Left renal pelvis (tissue), 4 donors: ENCODE measurements at regions not wholly inside any gene's neighbourhood (a gene's known extent, or its start where the extent isn't known, plus 50 kb on each side); places are given as distances from the start of the nearest gene placed in this dataset.
"Not testable (repeated sequence)": the region's sequence is repeated elsewhere in the genome, so short reads cannot be mapped to it uniquely, and the experiment has no call there.

Experiments
- DNase-seq, 4 donors: peaks; one replicate each; pipeline ENCODE4 v3.0.0-alpha.2; 2013; ENCODE audit warnings: low read depth in 4 of 4, low spot score in 3 of 4

GRCh38 chr6:159418997-159419396 is 249.8 kb downstream of the FNDC1 start:
- no peak for DNase-seq

- no peak for DNase-seq
Observed at GRCh38 chr6:159416891-159417560, 247.8 kb downstream of the FNDC1 start.

- DNase-seq, result no peak
Observed at GRCh38 chr6:159415540-159415939, 246.3 kb downstream of the FNDC1 start.

DNA sequence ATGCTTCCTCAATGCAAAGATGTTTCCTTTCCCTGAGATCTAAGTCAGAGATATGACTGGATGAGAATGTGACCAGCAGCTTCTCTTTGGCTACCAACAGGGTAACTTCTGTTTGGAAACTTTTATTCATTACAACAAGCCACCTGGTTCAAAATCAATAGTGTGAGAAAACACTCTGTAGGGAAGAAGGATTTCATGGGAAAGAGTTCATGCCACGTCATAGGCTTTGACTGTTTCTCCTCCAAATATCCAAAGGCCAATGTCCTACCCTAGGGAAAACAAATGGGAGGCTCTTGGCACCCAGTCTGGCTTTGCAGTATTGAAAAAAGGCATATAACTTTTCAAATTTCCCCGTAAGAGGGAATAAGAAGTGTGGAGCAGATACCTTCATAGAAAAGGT is 245.5 kb downstream of the FNDC1 start:
- no peak for DNase-seq

GRCh38 chr6:159407211-159407780 is 238.1 kb downstream of the FNDC1 start:
- not testable (repeated sequence) for DNase-seq

DNA sequence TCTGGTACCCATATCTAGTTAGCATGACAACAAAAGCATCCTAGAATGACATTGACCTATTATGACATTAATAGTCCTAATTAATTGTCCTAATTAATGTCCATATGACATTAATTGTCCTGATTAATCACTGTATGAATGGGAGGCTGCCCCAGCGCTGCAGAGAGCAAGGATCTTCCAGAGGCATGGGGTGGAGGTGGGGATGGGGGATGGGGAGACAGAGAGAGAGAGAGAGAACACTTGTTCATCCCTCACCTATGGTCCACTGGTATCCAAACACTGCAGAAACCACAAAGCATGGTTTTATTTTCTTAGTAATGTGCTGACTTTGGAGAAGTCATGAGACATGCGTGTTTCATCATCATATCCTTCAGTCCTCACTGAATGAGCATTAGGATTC is 235.1 kb downstream of the FNDC1 start:
- no peak for DNase-seq

DNA sequence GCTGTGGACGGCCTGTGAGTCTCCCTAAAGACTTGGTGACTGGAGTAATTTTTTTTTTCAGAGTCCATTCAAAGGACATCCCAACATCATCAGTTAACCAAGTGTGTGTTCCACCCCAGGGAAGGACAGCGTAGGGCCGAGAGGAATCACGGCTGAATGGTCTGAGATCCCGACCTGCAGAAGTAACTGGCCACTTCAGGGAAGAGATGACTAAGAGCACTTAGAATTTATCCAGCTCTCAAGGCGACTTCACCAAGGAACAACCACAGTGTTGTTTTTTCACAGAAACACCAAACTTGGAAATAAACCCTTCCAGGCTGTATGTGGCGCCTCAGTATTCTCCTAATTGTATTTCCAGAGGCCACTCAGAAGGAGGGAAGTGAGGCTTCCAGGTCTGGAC is 231.6 kb downstream of the FNDC1 start:
- no peak for DNase-seq

DNA sequence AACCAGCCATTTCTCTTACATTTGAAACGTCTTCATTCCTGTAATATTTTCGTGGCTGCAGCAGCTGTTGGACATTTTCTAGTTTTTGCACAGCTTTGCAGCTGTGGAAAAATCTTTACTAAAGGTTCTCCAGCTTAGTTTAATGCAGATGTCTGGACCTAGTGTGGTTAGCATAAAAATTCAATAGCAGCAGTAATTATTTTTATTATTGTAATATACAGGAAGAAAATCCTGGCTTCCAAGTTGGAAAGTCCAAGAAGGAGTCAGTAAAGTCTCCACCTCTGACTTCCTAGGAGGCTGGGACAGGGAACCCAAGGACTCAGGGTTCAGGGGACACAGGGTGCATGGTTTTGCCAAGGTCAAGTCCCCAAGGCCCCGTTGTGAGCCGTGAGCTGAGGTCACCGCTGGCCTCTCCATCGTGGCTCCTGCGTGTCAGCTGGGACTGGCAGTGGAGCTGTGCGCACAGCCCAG is 230.6 kb downstream of the FNDC1 start:
- peak in 2 of 4 donors; percentile 12 to 18 for DNase-seq

GRCh38 chr6:159398633-159399032 is 229.4 kb downstream of the FNDC1 start:
- DNase-seq, result no peak

- DNase-seq, result no peak
Observed at GRCh38 chr6:159397753-159398152, 228.6 kb downstream of the FNDC1 start.

- DNase-seq, result no peak
Observed at GRCh38 chr6:159395609-159396008, 226.4 kb downstream of the FNDC1 start.

GRCh38 chr6:159392695-159393094 is 223.5 kb downstream of the FNDC1 start:
- not testable (repeated sequence) for DNase-seq

DNA sequence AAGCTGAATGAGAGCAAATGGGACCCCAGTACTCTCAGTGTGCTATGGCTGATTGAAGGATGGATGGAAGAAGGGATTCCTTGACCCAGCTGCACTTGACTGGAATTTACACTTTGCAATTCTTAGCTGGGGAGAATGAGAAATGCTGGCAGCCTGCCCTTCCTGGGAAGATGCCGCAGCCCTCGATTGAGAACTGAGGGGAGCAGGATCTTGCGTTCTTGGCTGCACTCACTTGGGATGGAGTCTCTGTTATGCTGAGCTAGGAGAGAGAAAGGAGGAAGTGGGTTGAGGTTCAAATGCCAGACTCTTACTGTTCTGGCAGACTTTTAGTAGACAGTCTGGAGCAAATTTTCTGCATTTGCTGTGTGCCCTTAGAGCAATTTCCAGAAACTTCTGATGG is 221.2 kb downstream of the FNDC1 start:
- DNase-seq, result no peak

DNA sequence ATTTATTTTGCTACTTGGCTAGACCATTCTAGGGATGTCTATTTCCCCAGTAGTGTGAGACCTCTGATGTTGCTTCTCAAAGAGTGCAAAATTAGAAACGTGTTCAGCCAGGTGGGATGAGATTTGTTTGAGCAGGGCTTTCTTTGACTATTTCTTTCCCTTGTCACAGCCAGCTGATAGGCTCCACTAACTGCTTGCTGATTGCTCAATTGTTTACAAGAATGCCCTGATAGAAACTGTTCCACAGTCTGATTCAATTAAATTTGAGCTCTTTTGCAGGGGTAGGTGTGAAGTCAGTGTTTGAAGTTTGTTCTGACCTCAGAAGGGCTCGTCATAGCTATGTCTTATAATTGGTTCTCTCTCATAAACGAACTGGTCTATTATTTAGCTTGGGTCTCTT is 220.5 kb downstream of the FNDC1 start:
- DNase-seq, result no peak

DNA sequence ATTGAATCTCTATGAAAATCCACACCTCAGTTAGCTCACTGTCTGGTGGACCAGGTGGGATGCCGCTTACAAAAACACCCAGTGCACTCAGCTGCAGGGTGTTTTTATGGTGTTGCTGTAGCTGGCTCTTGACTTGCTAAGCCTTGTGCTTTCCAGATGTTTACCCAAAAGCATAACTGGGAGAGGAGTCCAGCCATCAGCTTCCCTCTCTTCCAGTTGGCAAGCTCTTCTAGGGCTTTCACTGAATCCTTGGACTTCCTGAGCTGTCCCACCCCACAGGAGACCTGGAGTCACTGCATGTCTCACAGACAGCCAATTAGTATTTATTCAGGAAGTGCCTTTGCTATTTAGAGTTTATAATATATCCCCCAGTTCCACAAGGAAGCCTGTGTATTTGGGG is 210.9 kb downstream of the FNDC1 start:
- DNase-seq, result no peak

DNA sequence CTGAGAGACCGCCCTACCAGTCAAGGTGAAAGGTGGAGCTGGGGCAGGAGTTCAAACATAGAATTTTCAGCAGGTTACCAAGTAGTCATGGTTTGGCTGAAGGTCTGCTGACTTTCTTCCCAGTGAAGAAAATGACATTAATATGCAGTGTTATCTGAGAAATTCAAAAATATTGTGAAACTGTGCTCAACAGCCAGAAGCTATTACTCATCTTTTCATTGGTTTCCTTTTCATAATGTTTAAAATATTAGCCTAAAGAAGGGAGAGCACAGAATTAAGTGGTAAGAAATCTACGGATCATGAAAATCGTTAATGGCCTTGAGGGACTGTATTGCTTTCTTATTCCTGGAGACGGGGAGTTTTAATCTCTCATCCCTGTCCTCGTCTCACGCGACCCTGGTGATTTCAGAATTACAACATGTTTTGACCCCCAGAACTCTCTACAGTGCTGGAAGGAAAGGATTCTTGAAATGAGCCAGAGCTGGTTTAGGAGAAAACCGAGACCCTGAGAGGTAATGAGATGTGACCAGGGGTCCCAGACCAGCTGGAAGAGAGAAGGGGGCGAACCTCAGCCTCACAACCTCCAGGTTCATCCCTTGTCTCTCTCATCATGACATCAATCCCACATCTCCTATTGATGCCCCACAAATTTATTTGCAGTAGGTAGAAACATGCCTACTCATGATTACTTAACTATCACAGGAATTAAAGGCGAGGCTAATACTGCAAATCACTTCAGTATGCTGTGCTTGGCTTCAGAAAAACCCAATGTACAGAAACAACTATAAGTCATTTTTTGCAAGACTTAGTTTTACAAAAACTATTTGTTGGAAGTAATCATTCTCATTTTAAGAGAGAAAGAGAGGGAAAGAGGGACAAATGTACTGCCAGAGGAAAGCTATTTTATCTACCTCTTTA is 209.5 kb downstream of the FNDC1 start:
- DNase-seq, result no peak

GRCh38 chr6:159376516-159377158 is 207.4 kb downstream of the FNDC1 start:
- DNase-seq, result no peak

- DNase-seq, result no peak
Observed at GRCh38 chr6:159375014-159375413, 205.8 kb downstream of the FNDC1 start.

GRCh38 chr6:159373670-159374069 is 204.5 kb downstream of the FNDC1 start:
- no peak for DNase-seq

GRCh38 chr6:159372333-159372732 is 203.1 kb downstream of the FNDC1 start:
- DNase-seq, result no peak

- DNase-seq, result no peak
Observed at GRCh38 chr6:159360306-159360705, 191.1 kb downstream of the FNDC1 start.
